ENCODE measurements at regions not wholly inside any gene's neighbourhood (a gene's known extent, or its start where the extent isn't known, plus 50 kb on each side); places are given as distances from the start of the nearest gene placed in this dataset.

GRCh38 chr4:60590116-60590515, 610.0 kb upstream of the ADGRL3 start:
- no peak for TF ChIP-seq CTCF (IDR thresholded peaks at IDR 0.05)
- no peak for TF ChIP-seq POLR2A (IDR thresholded peaks at IDR 0.05)

All from Peyer's patch (tissue), 4 donors.